ENCODE measurements at regions not wholly inside any gene's neighbourhood (a gene's known extent, or its start where the extent isn't known, plus 50 kb on each side); places are given as distances from the start of the nearest gene placed in this dataset.

- TF ChIP-seq CTCF (conservative IDR thresholded peaks at IDR 0.05): no peak
- no peak for TF ChIP-seq ZFX (IDR thresholded peaks at IDR 0.05)
Measured at GRCh38 chr16:74092336-74092735, 204.3 kb upstream of the PSMD7 start.

Measured in C4-2B (cell line).